ENCODE measurements at regions not wholly inside any gene's neighbourhood (a gene's known extent, or its start where the extent isn't known, plus 50 kb on each side); places are given as distances from the start of the nearest gene placed in this dataset.

DNA sequence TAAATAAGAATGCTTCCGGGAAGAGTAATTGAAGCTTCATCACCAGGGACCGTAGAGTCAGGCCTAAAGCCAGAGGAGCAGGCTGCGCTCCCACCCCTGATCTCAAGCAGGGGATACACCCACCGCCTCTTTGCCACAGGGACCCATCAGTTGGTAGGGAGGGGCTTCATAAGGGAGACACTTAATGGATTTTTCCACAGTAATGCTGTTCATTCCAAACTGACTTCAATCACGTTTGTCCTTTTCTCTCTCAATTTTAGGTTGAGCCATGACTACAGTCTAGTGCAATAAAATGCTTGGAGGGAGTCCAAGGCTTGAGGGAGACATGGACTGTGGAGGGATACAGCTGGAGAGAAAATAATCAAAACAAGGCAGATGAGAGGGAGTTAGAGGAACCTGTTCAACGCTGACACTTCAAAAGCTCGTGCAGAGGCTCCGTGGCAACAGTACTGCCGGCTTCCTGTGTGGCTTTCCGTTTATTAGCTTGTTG, 111.5 kb downstream of the SEC16B start:
- no peak overlapping the region for H3K4me3 ChIP-seq (ENCODE audit: low read depth, low read length)
- TF ChIP-seq, protein P1, sequence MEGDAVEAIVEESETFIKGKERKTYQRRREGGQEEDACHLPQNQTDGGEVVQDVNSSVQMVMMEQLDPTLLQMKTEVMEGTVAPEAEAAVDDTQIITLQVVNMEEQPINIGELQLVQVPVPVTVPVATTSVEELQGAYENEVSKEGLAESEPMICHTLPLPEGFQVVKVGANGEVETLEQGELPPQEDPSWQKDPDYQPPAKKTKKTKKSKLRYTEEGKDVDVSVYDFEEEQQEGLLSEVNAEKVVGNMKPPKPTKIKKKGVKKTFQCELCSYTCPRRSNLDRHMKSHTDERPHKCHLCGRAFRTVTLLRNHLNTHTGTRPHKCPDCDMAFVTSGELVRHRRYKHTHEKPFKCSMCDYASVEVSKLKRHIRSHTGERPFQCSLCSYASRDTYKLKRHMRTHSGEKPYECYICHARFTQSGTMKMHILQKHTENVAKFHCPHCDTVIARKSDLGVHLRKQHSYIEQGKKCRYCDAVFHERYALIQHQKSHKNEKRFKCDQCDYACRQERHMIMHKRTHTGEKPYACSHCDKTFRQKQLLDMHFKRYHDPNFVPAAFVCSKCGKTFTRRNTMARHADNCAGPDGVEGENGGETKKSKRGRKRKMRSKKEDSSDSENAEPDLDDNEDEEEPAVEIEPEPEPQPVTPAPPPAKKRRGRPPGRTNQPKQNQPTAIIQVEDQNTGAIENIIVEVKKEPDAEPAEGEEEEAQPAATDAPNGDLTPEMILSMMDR (IDR thresholded peaks at IDR 0.05; ENCODE audit: insufficient read depth, low read depth, low read length): no peak
- H3K36me3 ChIP-seq (ENCODE audit: control insufficient read depth, insufficient read depth, low read length): no peaks in the 10 kb centered on the region
- no peak for DNase-seq (ENCODE audit: low read depth)
- no peaks in the 10 kb centered on the region for H3K27me3 ChIP-seq (ENCODE audit: control insufficient read depth, insufficient read depth, low read length)
- ChIA-PET POLR2A (no interaction called here), CTCF (interaction anchor here (0.6 kb wide), 1 partner anchor 1162 kb away, joined by 3 read pairs; no protein-coding TSS in a partner anchor)

GRCh38 chr1:177857285-177857684, 112.6 kb downstream of the SEC16B start:
- H3K4me3 ChIP-seq (ENCODE audit: low read depth, low read length): no peak overlapping the region
- ChIA-PET POLR2A (interaction anchor here (0.6 kb wide), 2 partner anchors 14 to 18 kb away, joined by 3 to 9 read pairs; no protein-coding TSS in a partner anchor), CTCF (interaction anchor here (1.6 kb wide), 1 partner anchor 31 kb away, joined by 4 read pairs; no protein-coding TSS in a partner anchor)
- no peaks in the 10 kb centered on the region for H3K36me3 ChIP-seq (ENCODE audit: control insufficient read depth, insufficient read depth, low read length)
- H3K27me3 ChIP-seq (ENCODE audit: control insufficient read depth, insufficient read depth, low read length): no peaks in the 10 kb centered on the region
- DNase-seq (ENCODE audit: low read depth): no peak
- TF ChIP-seq, protein P1 (IDR thresholded peaks at IDR 0.05; ENCODE audit: insufficient read depth, low read depth, low read length): no peak

DNA sequence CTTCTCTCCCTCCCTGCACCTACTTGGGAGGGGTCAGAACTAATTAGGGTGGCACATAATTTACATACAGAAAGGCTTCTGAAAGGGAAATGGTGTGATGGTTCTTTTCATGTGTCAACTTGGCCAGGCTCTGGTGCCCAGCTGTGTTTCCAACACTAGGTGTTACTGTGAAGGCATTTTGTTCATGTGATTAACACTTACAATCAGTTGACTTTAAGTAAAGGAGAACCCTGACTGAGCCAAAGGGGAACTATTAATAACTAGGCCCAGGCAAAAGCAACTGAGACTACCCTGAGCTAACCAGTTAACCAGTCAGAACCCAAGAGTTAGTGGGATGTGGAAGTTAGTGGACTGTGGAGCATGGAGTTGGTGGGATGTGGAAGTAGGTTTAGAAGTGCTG, 114.9 kb downstream of the SEC16B start:
- DNase-seq (ENCODE audit: low read depth): no peak
- Histone ChIP-seq H3K4me3 (ENCODE audit: low read depth, low read length) (no peak overlapping the region), H3K36me3 (ENCODE audit: control insufficient read depth, insufficient read depth, low read length) (no peaks in the 10 kb centered on the region), H3K27me3 (ENCODE audit: control insufficient read depth, insufficient read depth, low read length) (no peaks in the 10 kb centered on the region)
- POLR2A ChIA-PET: no interaction called here
- TF ChIP-seq, protein P1 (IDR thresholded peaks at IDR 0.05; ENCODE audit: insufficient read depth, low read depth, low read length): no peak
- CTCF ChIA-PET: no interaction called here

GRCh38 chr1:177849579-177850290, 120.1 kb downstream of the SEC16B start:
- TF ChIP-seq, protein P1 (IDR thresholded peaks at IDR 0.05; ENCODE audit: insufficient read depth, low read depth, low read length): no peak
- DNase-seq (ENCODE audit: low read depth): no peak
- ChIA-PET POLR2A (no interaction called here), CTCF (interaction anchor here (1.2 to 2.0 kb wide), 3 partner anchors 19 to 31 kb away, joined by 3 to 6 read pairs (median 3); no protein-coding TSS in a partner anchor)
- Histone ChIP-seq H3K27me3 (ENCODE audit: control insufficient read depth, insufficient read depth, low read length) (no peaks in the 10 kb centered on the region), H3K36me3 (ENCODE audit: control insufficient read depth, insufficient read depth, low read length) (no peaks in the 10 kb centered on the region), H3K4me3 (ENCODE audit: low read depth, low read length) (no peak overlapping the region)

DNA sequence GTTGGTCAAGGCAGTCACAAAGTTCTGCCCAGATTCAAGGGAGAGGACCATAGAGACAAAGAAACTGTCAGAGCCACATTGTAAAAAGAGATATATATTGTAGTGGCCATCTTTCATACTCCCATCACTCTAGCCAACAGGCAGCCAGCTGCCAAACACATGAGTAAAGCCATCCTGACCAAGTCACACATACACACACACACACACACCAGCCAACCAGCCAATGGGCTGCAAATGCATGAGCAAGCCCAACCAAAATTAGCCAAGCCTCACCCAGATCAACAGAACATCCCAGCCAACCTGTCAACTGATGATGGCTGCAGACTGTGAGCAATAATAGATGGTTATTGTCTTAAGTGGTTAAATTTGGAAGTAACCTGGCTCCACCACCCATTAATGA, 120.7 kb downstream of the SEC16B start:
- H3K4me3 ChIP-seq (ENCODE audit: low read depth, low read length): no peak overlapping the region
- no peak for DNase-seq (ENCODE audit: low read depth)
- ChIA-PET CTCF (interaction anchor here (1.2 to 2.0 kb wide), 3 partner anchors 18 to 32 kb away, joined by 3 to 6 read pairs (median 3); no protein-coding TSS in a partner anchor), POLR2A (no interaction called here)
- no peaks in the 10 kb centered on the region for H3K36me3 ChIP-seq (ENCODE audit: control insufficient read depth, insufficient read depth, low read length)
- H3K27me3 ChIP-seq (ENCODE audit: control insufficient read depth, insufficient read depth, low read length): no peaks in the 10 kb centered on the region
- TF ChIP-seq, protein P1 (IDR thresholded peaks at IDR 0.05; ENCODE audit: insufficient read depth, low read depth, low read length): no peak
